ENCODE measurements at regions not wholly inside any gene's neighbourhood (a gene's known extent, or its start where the extent isn't known, plus 50 kb on each side); places are given as distances from the start of the nearest gene placed in this dataset.

DNA sequence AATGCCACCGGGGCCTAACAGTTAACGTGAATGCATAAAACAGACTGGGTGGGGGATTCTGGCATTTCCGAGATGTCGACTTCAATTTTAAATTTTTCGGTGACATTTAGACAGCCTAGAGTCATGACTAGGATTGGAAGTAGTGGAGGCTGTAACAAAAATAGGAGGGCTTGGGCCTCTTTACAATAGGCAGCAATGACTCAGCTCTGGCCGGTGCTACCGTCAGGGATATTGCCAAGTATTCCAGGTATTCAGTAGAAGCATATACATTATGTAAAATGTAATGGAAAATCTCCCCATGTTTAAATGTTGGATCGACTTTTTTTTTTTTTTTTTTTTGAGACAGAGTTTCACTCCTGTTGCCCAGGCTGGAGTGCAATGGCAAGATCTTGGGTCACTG lies 136.2 kb upstream of the STMND1 start:
- Histone ChIP-seq H3K18ac (ENCODE audit: insufficient read length, low read depth, low read length) (no peak overlapping the region), H4K91ac (ENCODE audit: insufficient read length, low read depth, low read length) (no peak overlapping the region), H3K27me3 (ENCODE audit: insufficient read depth, low read length) (no peaks in the 10 kb centered on the region), H2BK120ac (ENCODE audit: low read depth, low read length, poor library complexity, severe bottlenecking) (no peak overlapping the region), H3K56ac (ENCODE audit: insufficient read length, low read depth, low read length) (no peak overlapping the region), H3K14ac (ENCODE audit: insufficient read depth, low read length) (no peak overlapping the region), H2BK20ac (ENCODE audit: low read depth, low read length, poor library complexity, severe bottlenecking) (no peak overlapping the region), H2BK12ac (ENCODE audit: insufficient read length, low read depth, low read length) (no peak overlapping the region), H3K27ac (ENCODE audit: insufficient read length, low read depth, low read length) (no peak overlapping the region), H3K4ac (ENCODE audit: low read depth, low read length) (no peak overlapping the region), H4K5ac (ENCODE audit: insufficient read length, low read depth, low read length) (no peak overlapping the region), H3K9ac (ENCODE audit: extremely low read depth, insufficient read length, low read length) (no peak overlapping the region), H2AK5ac (ENCODE audit: insufficient read length, low read length) (no peak overlapping the region), H3K9me3 (ENCODE audit: control insufficient read depth, low read depth, low read length) (no peaks in the 10 kb centered on the region), H3K23me2 (ENCODE audit: insufficient read length, low read depth, low read length, poor library complexity, severe bottlenecking) (no peaks in the 10 kb centered on the region), H3K23ac (ENCODE audit: insufficient read length, low read depth, low read length) (no peak overlapping the region), H3K4me1 (ENCODE audit: insufficient read depth, low read length) (0 out of 2 replicates have a peak, but pooled peaks cover 2% of the 10 kb centered on the region), H3K79me1 (ENCODE audit: insufficient read depth, low read depth, low read length, poor library complexity, severe bottlenecking) (no peaks in the 10 kb centered on the region), H4K20me1 (ENCODE audit: control insufficient read depth, insufficient read depth, insufficient read length) (no peaks in the 10 kb centered on the region), H2AFZ (ENCODE audit: low read length) (no peak overlapping the region), H2BK15ac (ENCODE audit: low read depth, low read length) (no peak overlapping the region), H3T11ph (ENCODE audit: low read length) (no peak overlapping the region), H2BK5ac (ENCODE audit: insufficient read length, low read length) (no peak overlapping the region), H3K4me2 (ENCODE audit: insufficient read depth, insufficient read length, low read length) (no peak overlapping the region), H3K79me2 (ENCODE audit: insufficient read depth, low read length) (no peaks in the 10 kb centered on the region), H4K8ac (replicated peaks; ENCODE audit: insufficient read length, low read depth, low read length) (no peak overlapping the region)
- Mint-ChIP-seq H3K4me3 (no peak overlapping the region), H3K9me3 (no peaks in the 10 kb centered on the region), H3K27me3 (ENCODE audit: low read depth) (no peaks in the 10 kb centered on the region), H3K4me1 (peaks cover 8 to 10% of the 10 kb centered on the region in 2 experiments; a peak in 2 of 4 replicates), H3K27ac (no peak overlapping the region), H3K36me3 (ENCODE audit: insufficient read depth in 1 of 3, low read depth in 3 of 3) (no peaks in the 10 kb centered on the region)
- no CpG with 5 or more reads among the region's 8 CpGs for whole genome bisulfite sequencing (ENCODE audit: extremely low coverage, insufficient read length, low lambda C conversion rate)
- DNase-seq, result no peak
- TF ChIP-seq, protein P1, sequence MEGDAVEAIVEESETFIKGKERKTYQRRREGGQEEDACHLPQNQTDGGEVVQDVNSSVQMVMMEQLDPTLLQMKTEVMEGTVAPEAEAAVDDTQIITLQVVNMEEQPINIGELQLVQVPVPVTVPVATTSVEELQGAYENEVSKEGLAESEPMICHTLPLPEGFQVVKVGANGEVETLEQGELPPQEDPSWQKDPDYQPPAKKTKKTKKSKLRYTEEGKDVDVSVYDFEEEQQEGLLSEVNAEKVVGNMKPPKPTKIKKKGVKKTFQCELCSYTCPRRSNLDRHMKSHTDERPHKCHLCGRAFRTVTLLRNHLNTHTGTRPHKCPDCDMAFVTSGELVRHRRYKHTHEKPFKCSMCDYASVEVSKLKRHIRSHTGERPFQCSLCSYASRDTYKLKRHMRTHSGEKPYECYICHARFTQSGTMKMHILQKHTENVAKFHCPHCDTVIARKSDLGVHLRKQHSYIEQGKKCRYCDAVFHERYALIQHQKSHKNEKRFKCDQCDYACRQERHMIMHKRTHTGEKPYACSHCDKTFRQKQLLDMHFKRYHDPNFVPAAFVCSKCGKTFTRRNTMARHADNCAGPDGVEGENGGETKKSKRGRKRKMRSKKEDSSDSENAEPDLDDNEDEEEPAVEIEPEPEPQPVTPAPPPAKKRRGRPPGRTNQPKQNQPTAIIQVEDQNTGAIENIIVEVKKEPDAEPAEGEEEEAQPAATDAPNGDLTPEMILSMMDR (conservative IDR thresholded peaks at IDR 0.05), result no peak
